Endodermal cell (in vitro differentiated cells): ENCODE measurements at regions not wholly inside any gene's neighbourhood (a gene's known extent, or its start where the extent isn't known, plus 50 kb on each side); places are given as distances from the start of the nearest gene placed in this dataset.
"Not testable (repeated sequence)": the region's sequence is repeated elsewhere in the genome, so short reads cannot be mapped to it uniquely, and the experiment has no call there.

ENCODE experiments used
- DNase-seq: peaks from one replicate; pipeline ENCODE4 v3.0.0-alpha.2; 2017
- H3K27ac ChIP-seq: 2 replicates; pipeline ENCODE4 v1.5.1; 2013; ENCODE audit warnings: mild to moderate bottlenecking, low read depth, low read length, moderate library complexity
- H3K27me3 ChIP-seq: 2 replicates; pipeline ENCODE4 v1.6.1; 2013; ENCODE audit warnings: mild to moderate bottlenecking, low read length, moderate library complexity; ENCODE audit not compliant: insufficient read depth, control insufficient read depth, poor library complexity, severe bottlenecking
- H3K36me3 ChIP-seq: 2 replicates; pipeline ENCODE4 v1.7.0; 2013; ENCODE audit warnings: mild to moderate bottlenecking, low read length, moderate library complexity; ENCODE audit not compliant: control insufficient read depth, insufficient read depth
- H3K4me1 ChIP-seq: one replicate; pipeline ENCODE4 v1.7.0; 2013; ENCODE audit warnings: low read length; ENCODE audit not compliant: control insufficient read depth, insufficient read depth
- H3K4me3 ChIP-seq: 2 replicates; pipeline ENCODE4 v1.5.1; 2013; ENCODE audit warnings: mild to moderate bottlenecking, low read length, moderate library complexity
- H3K9ac ChIP-seq: 2 replicates; pipeline ENCODE4 v1.6.1; 2013; ENCODE audit warnings: mild to moderate bottlenecking, low read length, moderate library complexity; ENCODE audit not compliant: poor library complexity, severe bottlenecking; ENCODE audit errors: extremely low read depth
- H3K9me3 ChIP-seq: 2 replicates; pipeline ENCODE4 v1.6.1; 2013; ENCODE audit warnings: mild to moderate bottlenecking, low read length, moderate library complexity; ENCODE audit not compliant: control insufficient read depth
- H3K27ac Mint-ChIP-seq: 2 replicates; pipeline ENCODE4 v1.8.0; 2020; ENCODE audit warnings: mixed read lengths
- H3K27me3 Mint-ChIP-seq: 2 replicates; pipeline ENCODE4 v1.8.0; 2021; ENCODE audit warnings: mild to moderate bottlenecking, mixed read lengths; ENCODE audit not compliant: insufficient read depth
- H3K36me3 Mint-ChIP-seq: 2 replicates; pipeline ENCODE4 v1.8.0; 2020; ENCODE audit warnings: low read depth, mixed read lengths
- H3K4me1 Mint-ChIP-seq: 2 replicates; pipeline ENCODE4 v1.8.0; 2020; ENCODE audit warnings: mixed read lengths
- H3K4me3 Mint-ChIP-seq: 2 replicates; pipeline ENCODE4 v1.8.0; 2020; ENCODE audit warnings: mild to moderate bottlenecking, moderate library complexity, mixed read lengths
- H3K9me3 Mint-ChIP-seq: 2 replicates; pipeline ENCODE4 v1.8.0; 2020; ENCODE audit warnings: mild to moderate bottlenecking, mixed read lengths
- WGBS, 2 experiments: methylation state at CpG; one replicate each; pipeline versions ENCODE4 v1.1.5 to v1.1.7; 2013; ENCODE audit warnings: missing lambda C conversion rate in 2 of 2, mixed read lengths in 1 of 2; ENCODE audit not compliant: insufficient coverage in 1 of 2, insufficient read length in 1 of 2; 5-methylcytosine and 5-hydroxymethylcytosine counted together
- TF ChIP-seq, protein P1 (sequence below): fragments of 200-600 bp; sonication (generic); conservative IDR thresholded peaks from 2 replicates; pipeline ENCODE4 v1.5.0; 2021; ENCODE audit warnings: antibody characterized with exemption, mild to moderate bottlenecking

DNA sequence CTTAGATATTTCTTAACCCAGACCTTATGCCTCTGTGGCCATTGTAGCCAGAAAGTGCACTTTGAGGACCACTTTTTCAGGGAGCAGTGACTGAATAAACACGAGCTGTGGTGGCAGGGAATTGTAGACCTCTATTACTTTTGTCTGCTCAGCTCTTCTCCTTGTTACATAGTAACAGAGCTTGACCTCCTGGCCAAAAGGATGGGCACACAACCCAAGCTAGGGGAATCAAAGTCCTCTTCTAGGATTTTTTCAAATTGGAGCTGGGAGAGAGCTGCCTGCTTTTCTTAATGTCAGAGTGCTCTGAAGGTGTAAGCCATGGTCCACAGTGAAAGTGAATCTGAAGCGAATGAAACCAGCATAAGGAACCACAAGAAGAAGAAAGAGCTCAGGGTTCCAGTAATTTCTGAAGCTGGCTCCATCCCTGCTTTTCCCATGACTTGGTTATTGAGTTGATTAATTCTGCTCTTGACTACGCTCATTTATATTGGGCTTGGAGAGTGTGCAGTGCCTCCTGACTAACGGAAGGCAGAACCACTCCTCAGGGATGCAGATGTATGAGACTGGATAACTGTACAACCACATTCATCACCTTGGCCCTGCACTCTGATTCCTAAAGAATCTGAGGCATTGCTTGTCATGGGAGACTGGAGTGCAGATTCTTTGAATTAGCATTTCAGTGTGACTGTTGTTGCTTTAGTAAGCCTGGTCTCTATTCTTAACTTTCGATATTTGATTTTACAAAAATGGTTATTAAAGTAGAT is 60.9 kb downstream of the TLNRD1 start:
- 83 to 95% methylated on average over 3 to 5 of the region's 5 CpGs for WGBS, 2 experiments
- no peak for DNase-seq
- H3K4me3 ChIP-seq = no peak overlapping the region
- no peaks in the 10 kb centered on the region for H3K9me3 ChIP-seq
- no peak overlapping the region for H3K27ac Mint-ChIP-seq
- H3K9me3 Mint-ChIP-seq = no peaks in the 10 kb centered on the region
- H3K27me3 Mint-ChIP-seq = peaks cover 11% of the 10 kb centered on the region
- H3K36me3 Mint-ChIP-seq = no peaks in the 10 kb centered on the region
- H3K27me3 ChIP-seq = no peaks in the 10 kb centered on the region
- H3K27ac ChIP-seq = no peak overlapping the region
- H3K4me1 Mint-ChIP-seq = no peaks in the 10 kb centered on the region
- H3K36me3 ChIP-seq = no peaks in the 10 kb centered on the region
- H3K4me1 ChIP-seq = no peaks in the 10 kb centered on the region
- no peak overlapping the region for H3K9ac ChIP-seq
- no peak overlapping the region for H3K4me3 Mint-ChIP-seq
- TF ChIP-seq, protein P1, sequence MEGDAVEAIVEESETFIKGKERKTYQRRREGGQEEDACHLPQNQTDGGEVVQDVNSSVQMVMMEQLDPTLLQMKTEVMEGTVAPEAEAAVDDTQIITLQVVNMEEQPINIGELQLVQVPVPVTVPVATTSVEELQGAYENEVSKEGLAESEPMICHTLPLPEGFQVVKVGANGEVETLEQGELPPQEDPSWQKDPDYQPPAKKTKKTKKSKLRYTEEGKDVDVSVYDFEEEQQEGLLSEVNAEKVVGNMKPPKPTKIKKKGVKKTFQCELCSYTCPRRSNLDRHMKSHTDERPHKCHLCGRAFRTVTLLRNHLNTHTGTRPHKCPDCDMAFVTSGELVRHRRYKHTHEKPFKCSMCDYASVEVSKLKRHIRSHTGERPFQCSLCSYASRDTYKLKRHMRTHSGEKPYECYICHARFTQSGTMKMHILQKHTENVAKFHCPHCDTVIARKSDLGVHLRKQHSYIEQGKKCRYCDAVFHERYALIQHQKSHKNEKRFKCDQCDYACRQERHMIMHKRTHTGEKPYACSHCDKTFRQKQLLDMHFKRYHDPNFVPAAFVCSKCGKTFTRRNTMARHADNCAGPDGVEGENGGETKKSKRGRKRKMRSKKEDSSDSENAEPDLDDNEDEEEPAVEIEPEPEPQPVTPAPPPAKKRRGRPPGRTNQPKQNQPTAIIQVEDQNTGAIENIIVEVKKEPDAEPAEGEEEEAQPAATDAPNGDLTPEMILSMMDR = no peak

DNA sequence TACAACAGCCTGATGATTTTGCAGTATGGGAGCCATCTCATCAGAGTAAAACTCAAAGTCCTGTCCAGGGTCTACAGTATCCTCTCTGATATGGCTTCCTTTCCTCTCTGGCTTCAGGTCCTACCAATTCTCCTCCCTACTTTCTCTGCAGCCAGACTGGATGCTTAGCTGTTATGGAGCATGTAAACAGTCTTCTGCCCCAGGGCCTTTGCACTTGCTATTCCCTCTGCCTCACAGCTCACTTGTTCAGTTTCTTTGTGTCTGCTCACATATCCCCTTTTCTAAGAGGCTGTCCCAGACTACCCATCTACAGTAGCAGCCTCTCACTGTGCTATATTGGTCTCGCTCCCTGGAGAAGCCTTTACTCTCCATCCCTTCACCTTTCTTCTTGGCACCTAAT is 62.2 kb downstream of the TLNRD1 start:
- TF ChIP-seq, protein P1 = no peak
- Mint-ChIP-seq H3K27ac (no peak overlapping the region), H3K36me3 (no peaks in the 10 kb centered on the region), H3K4me3 (no peak overlapping the region), H3K9me3 (no peaks in the 10 kb centered on the region), H3K4me1 (no peaks in the 10 kb centered on the region), H3K27me3 (peaks cover 9% of the 10 kb centered on the region)
- no peak overlapping the region for H3K27ac ChIP-seq
- DNase-seq = no peak
- H3K9me3 ChIP-seq = no peaks in the 10 kb centered on the region
- H3K4me1 ChIP-seq = no peaks in the 10 kb centered on the region
- H3K36me3 ChIP-seq = no peaks in the 10 kb centered on the region
- H3K27me3 ChIP-seq = no peaks in the 10 kb centered on the region
- H3K4me3 ChIP-seq = no peak overlapping the region
- 86% methylated on average over 1 of the region's 1 CpG; no CpG with 5 or more reads in 1 of the 2 experiments for WGBS, 2 experiments
- no peak overlapping the region for H3K9ac ChIP-seq

DNA sequence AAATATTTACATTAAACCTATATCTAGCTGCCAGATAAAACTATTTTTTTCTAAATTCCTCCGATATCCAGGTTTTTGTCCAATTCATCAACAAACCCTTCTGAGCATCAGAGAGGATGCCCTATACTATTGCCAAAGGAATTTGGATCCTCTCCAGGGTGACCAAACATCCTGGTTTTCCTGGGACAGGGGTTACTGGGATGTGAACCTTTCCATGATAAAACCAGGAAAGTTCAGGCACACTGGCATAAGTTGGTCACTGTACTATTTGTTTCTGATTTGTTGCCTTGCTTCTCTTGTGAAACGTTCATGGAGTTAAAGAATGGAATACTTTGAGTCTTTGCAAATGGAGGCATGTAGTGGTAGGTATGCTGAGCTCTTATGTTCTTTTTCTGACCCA is 63.5 kb downstream of the TLNRD1 start:
- Mint-ChIP-seq H3K4me3 (no peak overlapping the region), H3K36me3 (no peaks in the 10 kb centered on the region), H3K27me3 (peaks cover 8% of the 10 kb centered on the region), H3K4me1 (peaks cover 7% of the 10 kb centered on the region), H3K9me3 (no peaks in the 10 kb centered on the region), H3K27ac (no peak overlapping the region)
- Histone ChIP-seq H3K4me1 (no peaks in the 10 kb centered on the region), H3K9ac (no peak overlapping the region), H3K9me3 (no peaks in the 10 kb centered on the region), H3K27ac (no peak overlapping the region), H3K27me3 (no peaks in the 10 kb centered on the region), H3K4me3 (no peak overlapping the region), H3K36me3 (no peaks in the 10 kb centered on the region)
- WGBS, 2 experiments = 89 to 90% methylated on average over 2 of the region's 2 CpGs
- DNase-seq = no peak
- TF ChIP-seq, protein P1 = no peak

DNA sequence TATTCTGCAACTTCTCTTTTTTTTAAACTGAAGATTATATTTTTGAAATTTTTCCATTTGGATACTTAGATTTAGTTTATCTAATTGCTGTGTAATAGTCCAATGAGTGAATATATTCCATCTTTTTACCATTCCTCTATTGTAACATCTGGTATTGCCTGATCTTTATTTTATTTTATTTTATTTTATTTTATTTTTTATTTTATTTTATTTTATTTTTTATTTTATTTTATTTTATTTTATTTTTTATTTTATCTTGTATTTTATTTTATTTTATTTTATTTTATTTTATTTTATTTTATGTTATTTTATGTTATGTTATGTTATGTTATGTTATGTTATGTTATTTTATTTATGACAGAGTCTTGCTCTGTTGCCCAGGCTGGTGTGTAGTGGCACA is 66.5 kb upstream of the CFAP161 start:
- not testable (repeated sequence) for DNase-seq, H3K4me3 Mint-ChIP-seq

More for the DNA sequence above, 66.5 kb upstream of the CFAP161 start:
- H3K27ac ChIP-seq, H3K4me1 ChIP-seq, H3K9ac ChIP-seq, H3K36me3 ChIP-seq, H3K27me3 Mint-ChIP-seq, H3K9me3 ChIP-seq, H3K36me3 Mint-ChIP-seq, H3K9me3 Mint-ChIP-seq, H3K27ac Mint-ChIP-seq, H3K27me3 ChIP-seq, H3K4me3 ChIP-seq: not testable (repeated sequence)
- H3K4me1 Mint-ChIP-seq = peaks cover 13% of the 10 kb centered on the region
